Kidney capillary endothelial cell (primary cell): ENCODE measurements at regions not wholly inside any gene's neighbourhood (a gene's known extent, or its start where the extent isn't known, plus 50 kb on each side); places are given as distances from the start of the nearest gene placed in this dataset.
"Not testable (repeated sequence)": the region's sequence is repeated elsewhere in the genome, so short reads cannot be mapped to it uniquely, and the experiment has no call there.

Source experiments
- DNase-seq: peaks from one replicate; pipeline ENCODE4 v3.0.0-alpha.2; 2018; ENCODE audit warnings: low spot score

GRCh38 chr2:207328944-207329386 is 163.2 kb upstream of the KLF7 start:
- DNase-seq: no peak

- peak; percentile 71 for DNase-seq
Observed at GRCh38 chr2:207330912-207331311, 165.2 kb upstream of the KLF7 start.

DNA sequence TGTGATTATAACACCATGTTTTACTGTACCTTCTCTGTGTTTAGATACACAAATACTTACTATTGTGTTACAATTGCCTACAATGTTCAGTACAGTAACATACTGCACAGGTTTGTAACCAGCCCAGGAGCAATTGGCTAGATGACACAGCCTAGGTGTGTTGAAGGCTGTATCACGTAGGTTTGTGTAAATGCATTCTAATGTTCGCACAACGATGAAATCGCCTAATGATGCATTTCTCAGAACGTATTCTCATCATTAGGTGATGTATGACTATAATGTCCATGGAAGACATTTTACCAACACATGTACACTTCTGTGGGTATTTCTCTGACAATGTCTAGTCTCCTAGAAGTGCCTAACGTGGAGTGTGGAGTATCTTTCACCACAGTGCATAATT is 165.9 kb upstream of the KLF7 start:
- no peak for DNase-seq

DNA sequence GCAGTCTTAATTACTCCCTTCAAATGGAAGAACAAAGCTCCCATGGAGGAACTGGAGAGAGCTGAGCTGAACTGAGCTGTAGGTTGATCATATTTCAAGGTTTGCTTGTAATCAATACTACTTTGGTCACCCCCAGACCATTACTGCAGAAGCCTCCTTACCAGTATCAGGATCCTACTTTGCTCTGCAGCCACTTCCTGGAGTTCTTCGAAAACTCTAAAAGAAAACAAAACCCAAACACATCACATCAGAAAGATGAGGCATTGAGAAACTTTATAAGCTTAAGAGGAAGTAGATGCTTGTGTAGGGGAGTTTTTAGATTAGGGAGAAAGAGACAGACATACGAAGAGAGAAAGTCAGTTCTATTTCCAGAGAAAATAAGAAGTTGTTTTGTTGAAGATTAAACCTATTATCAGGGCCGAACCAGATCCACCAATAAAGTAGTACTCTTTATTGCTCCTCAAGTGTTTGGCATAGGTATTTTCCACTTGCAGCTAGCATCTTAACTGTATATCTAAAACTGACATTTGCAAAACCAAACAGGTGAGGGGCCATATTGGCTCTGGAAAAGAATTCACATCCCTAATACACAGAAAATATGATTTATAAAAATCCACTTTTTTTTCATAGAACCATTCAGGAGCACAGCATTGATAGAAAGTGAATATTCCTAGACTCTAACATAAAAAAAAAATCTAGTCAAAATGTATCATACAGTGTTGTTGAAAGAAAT is 166.9 kb upstream of the KLF7 start:
- DNase-seq: no peak

DNA sequence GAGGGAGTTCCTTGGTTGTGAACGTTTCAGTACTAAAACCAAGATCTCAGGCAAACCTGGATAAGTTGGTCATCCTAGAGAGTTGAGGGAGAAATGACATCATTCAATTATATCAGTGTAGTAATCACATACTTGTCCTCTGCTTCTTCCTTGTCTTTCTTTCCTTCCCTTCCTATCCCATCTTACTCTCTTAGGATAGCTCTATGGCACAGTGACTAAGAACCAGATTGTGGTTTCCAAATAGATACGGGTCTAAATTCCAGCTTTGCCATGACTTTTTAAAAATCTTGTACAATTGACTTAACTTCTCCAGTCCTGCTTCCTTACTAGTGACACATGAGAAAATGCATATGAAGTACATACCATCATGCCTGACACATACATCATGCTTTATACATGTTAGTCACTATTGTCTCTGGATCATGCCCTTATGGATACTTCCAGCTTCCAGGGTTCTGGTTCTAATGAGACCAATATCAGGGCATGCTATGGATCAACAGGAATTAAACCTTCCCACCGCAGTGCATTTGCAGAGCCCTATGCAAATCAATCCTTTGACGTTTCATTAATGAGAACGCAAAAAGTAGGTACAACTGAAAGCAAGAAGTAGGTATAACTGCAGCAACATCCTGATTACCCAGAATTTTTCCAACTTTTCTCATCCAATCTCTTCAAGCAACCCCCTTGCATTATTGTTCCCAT is 168.0 kb upstream of the KLF7 start:
- DNase-seq: no peak

GRCh38 chr2:207334301-207334623 is 168.5 kb upstream of the KLF7 start:
- no peak for DNase-seq

DNA sequence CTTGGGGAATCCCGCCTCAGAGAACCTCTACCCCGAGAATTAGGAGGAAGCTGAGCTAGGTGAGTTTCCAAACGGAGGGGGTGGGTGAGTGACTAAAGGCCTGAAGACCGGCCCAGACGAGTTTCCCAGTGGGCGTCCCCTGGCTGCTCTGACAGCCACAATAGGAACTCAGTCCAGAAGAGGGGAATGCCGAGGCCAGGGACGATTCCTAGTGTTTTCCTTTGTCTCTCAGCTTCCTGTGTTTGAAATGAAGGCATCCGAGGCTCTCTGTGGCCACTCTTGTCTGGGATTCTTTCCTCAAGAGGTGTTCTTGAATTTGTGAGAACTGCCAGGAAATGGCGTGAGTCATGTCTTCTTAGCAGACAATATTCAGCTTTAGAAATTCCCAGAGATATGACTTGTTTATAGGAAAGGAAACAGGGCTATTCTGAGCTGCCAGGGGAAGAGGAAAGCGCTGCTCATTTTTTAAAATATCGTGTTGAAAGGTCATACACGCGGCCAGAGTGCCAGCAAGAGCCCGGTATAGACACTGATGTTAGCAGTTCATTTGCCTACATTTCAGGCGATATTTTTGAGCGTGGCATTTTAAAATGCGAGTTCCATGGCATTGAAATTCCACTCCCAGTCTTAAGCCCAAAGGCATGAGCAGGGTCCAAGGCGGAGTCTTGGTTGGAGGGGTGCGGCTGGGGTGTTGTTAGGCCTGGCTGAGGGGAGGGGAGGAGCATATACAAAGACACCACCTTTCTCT is 169.1 kb upstream of the KLF7 start:
- peak; percentile 100 for DNase-seq

GRCh38 chr2:207337234-207338219 is 171.8 kb upstream of the KLF7 start:
- no peak for DNase-seq

DNA sequence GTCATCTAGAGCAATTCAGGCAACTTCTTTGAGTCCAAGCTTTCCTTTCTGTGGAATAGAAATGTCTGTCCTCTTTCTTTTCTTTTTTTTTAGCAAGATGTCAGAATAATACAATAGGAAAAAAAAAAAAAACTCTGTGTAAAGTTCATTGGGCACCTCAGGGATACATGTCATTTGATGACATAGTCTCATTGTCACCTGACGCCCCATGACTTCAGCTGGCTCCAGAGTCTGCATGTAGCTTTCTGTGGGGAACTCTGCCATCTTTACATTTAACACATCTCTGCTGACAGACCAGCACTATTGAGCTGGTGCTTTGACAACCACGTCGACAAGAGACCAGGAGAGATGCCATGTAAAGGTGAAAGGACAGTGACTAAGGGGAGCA is 172.5 kb upstream of the KLF7 start:
- DNase-seq: no peak

DNA sequence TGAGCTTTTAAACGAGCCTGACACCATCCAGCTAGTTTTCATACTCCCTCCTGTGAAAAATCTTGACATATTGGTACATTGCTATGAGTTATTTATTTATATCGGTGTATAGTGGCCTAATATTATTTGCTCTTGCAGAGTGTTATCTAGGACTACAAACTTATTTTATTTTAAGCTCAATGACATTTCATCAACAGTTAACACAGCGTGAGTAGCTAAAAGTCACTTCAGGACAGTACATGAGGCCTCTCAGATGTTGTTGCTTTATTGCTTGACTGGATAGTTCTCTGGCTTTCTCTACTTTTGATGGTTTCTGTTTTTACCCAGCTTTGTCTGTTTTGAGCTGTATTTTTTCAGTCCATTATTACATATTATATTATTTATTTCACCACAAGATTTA is 172.9 kb upstream of the KLF7 start:
- no peak for DNase-seq

DNA sequence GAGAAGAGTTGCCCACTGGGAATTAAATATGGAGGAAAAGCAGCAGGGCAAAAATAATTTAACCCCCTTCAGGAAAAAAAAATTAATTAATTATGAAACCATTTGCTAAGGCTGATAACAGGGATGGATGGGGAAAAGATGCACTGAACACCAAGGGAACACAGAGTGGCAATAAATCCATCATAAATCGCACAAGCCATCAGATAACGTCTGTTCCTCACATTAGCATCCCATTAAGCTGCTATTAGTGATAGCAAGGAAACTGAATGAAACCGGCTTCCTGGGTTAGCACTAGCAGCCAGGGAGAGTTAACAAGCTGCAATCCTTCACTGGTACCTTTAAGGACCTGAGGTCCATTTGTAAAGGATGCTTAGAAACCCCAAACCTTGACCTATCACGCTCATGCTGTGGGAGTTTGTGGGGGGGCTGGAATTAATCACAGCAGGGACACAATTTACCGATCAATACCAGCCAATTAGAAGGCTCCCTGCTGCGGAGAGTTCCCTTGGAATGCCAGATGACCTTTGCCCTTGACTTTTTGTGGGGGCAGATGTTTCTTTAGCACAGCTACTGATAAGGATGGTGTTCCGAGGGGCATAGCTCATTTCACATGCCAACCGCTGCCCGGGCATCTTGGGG is 175.5 kb upstream of the KLF7 start:
- DNase-seq: no peak

DNA sequence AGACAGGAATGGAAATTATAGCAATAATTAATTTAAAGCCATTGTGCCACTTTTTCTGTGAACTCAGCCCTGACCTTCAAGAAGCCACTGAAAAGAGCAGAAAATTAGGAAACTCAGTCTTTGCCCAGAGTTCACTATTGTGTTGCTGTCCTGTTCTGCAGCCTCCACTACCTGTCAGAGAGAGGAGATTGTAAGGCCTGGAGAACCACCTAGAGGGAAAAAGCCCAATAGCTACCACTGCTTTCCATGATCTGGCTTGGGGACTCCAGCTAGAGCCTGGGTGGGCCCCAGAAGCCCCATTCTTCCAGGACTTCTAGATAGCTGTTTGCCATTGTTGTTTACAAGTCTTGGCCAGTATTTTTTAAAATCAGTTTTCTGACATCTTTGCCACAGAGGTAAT is 176.1 kb upstream of the KLF7 start:
- DNase-seq: no peak

DNA sequence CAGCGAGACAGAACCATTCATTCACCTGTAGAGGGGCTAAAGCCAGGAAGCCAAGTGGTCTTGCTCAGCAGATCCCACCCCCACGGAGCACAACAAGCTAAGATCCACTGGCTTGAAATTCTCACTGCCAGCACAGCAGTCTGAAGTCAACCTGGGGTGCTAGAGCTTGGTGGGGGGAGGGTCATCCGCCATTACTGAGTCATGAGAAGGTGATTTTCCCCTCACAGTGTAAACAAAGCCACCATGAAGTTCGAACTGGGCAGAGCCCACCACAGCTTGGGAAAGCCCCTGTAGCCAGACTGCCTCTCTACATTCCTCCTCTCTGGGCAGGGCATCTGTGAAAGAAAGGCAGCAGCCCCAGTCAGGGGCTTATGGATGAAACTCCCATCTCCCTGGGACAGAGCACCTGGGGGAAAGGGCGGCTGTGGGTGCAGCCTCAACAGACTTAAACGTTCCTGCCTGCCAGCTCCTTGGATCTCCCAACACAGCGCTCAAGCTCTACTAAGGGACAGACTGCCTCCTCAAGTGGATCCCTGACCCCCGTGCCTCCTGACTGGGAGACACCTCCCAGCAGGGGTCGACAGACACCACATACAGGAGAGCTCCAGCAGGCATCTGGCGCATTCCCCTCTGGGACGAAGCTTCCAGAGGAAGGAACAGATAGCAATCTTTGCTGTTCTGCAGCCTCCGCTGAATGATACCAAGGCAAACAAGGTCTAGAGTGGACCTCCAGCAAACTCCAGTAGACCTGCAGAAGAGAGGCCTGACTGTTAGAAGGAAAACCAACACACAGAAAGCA is 179.0 kb upstream of the KLF7 start:
- not testable (repeated sequence) for DNase-seq

- DNase-seq: no peak
Observed at GRCh38 chr2:207351171-207351570, 178.6 kb upstream of the CREB1 start.

- no peak for DNase-seq
Observed at GRCh38 chr2:207352978-207353671, 176.6 kb upstream of the CREB1 start.

GRCh38 chr2:207353836-207354235 is 175.9 kb upstream of the CREB1 start:
- DNase-seq: no peak

GRCh38 chr2:207354462-207354861 is 175.3 kb upstream of the CREB1 start:
- DNase-seq: no peak

DNA sequence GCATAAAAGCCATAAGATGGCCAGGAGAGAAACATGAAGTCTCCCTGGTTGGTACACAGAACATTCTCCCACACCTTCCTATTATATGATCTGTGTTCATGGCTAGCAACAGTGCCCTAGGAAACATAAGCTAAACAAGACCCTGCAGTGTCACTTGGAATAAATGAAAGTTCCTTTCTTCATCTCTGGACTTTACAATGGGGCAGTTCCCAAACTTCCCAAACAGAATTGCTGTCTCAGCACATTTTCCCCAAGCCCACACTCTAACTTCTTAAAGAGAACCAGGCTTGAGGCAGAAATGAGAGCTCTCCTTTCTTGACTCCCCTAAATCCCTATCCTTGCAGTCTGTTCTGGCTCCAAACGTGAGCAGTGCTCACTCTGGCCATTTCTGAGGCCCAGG is 173.2 kb upstream of the CREB1 start:
- DNase-seq: no peak

DNA sequence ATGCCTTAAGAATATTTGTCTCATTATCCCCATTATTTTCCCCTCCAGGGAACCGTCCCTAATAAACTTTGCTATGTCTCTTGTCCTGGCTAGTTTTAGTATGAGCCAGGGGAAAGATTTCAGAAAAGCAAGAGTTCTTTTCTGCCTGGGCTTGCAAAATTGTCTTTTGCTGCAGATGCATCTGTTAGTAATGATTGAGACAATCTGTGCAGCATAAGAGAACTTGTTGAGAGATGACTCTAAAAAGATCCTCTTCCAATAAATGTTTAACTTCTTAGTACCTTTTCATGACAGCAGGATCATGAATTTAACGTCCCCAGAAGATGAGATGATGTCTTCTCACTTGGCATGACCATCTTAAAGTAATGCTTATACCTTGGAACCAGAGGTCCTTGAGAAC is 172.5 kb upstream of the CREB1 start:
- DNase-seq: no peak

DNA sequence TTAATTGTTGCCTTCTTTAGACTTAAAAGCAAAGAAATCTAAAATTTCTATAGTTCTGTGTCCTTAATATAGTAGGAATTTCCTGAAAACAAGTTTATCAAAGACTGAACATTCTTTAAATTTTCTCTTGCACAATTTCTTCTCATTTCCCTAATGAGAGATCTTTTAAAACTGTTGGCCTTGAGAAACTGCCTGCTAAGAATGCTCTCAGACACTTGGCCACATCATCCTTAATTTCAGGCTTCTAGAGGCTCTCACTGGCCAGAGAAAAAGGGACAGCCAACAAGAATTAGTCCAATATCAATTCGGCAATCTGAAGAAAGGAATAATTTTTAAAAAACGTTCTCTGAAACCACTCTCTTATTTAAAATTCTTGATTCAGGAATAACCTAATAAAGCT is 167.0 kb upstream of the CREB1 start:
- DNase-seq: no peak
